ENCODE measurements at regions not wholly inside any gene's neighbourhood (a gene's known extent, or its start where the extent isn't known, plus 50 kb on each side); places are given as distances from the start of the nearest gene placed in this dataset.

DNA sequence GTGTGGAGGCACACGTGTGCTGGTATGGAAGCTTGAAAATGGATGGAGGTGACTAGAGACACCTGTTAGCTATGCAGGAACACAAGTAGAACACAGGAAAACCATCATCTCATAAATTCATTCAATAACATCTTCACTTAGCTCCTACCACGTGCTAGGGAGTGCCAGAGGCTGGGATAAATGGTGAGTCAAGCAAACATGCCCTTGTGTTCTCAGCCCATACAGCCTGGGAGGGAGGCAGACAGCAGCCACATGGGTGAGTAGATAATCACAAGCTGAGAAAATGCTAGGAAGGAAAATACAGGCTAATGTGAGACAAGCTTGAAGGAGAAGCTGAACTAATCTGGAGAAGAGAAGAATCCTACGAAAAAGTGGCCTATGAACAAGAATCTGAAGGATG, 468.0 kb upstream of the ZMIZ1 start:
- TF ChIP-seq POLR2A (IDR thresholded peaks at IDR 0.05) (no peak), CTCF (IDR thresholded peaks at IDR 0.05 in 4 of 5, conservative IDR thresholded peaks at IDR 0.05 in 1 of 5) (no peak)

Measured in gastrocnemius medialis (tissue), 4 donors.